ENCODE measurements at regions not wholly inside any gene's neighbourhood (a gene's known extent, or its start where the extent isn't known, plus 50 kb on each side); places are given as distances from the start of the nearest gene placed in this dataset.

DNA sequence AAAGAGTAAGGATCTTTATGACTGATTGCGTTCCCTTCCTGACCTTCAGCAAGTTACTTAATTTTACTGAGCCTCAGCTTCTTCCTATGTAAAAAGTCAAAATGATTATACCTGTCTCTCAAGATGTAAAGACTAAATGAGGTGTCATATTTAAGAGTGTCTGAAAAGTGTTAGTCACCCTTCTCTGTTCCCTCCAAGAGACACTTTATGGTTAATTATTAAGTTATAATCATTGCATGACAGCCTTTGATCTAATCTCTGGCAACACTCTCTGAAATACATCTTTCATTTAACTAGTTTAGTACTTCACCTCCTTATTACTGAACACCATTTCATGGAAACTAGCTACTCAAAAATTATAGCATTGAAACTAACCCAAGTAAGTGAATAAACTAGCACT lies 54.8 kb downstream of the BMAL2 start (continued):
- TF ChIP-seq, protein P1, sequence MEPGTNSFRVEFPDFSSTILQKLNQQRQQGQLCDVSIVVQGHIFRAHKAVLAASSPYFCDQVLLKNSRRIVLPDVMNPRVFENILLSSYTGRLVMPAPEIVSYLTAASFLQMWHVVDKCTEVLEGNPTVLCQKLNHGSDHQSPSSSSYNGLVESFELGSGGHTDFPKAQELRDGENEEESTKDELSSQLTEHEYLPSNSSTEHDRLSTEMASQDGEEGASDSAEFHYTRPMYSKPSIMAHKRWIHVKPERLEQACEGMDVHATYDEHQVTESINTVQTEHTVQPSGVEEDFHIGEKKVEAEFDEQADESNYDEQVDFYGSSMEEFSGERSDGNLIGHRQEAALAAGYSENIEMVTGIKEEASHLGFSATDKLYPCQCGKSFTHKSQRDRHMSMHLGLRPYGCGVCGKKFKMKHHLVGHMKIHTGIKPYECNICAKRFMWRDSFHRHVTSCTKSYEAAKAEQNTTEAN (CRISPR knock-in tag; IDR thresholded peaks at IDR 0.05), result no peak
- TF ChIP-seq ZNF561 (CRISPR knock-in tag; conservative IDR thresholded peaks at IDR 0.05), result no peak
- no peak for TF ChIP-seq ESRRA (IDR thresholded peaks at IDR 0.05; ENCODE audit: borderline replicate concordance, low read depth)

DNA sequence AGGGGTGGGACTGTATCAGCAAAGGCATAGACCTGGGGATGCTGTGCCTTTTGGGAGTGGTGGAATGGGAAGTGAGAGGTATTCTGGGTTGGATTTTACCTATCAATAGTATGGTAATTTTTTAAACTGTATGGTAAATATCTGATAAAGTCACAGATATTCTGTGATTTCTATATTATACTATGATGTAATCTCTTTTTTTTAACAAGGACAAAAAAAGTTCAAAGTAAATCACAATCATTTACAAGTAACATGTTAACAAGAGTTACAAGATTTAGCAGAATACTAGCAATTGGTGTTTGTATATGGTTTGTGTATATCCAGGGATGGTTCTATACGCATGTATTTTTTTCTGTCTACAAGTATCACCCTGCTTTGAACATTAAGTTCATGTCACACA lies 56.0 kb downstream of the BMAL2 start:
- DNase-seq (ENCODE audit: extremely low read depth in 1 of 4, low spot score in 3 of 4) (no peak), ATAC-seq (no peak), FAIRE-seq (no peak)
- no peak overlapping the region for H3K27ac ChIP-seq (ENCODE audit: extremely low read depth, low read depth, low read length)
- 7% methylated on average over 1 of the region's 1 CpG for WGBS (ENCODE audit: insufficient coverage, low coverage, missing lambda C conversion rate)
- ChIA-PET POLR2A (no interaction called here), CTCF (ENCODE audit: low intra/inter-chr PET ratio) (no interaction called here)
- no TSS peak for BruUV-seq (replicated peaks)
- H3K9ac ChIP-seq (ENCODE audit: insufficient read depth in 1 of 2, low read depth in 2 of 2, low read length in 2 of 2), result no peak overlapping the region
- intact Hi-C loops (cut with micrococcal nuclease), result no loop called here
- in situ Hi-C loops (cut with MboI), result no loop called here
- peaks cover 0 to 5% of the 10 kb centered on the region in 2 experiments; a peak in 1 of 5 replicates for H3K27me3 ChIP-seq (ENCODE audit: control insufficient read depth in 2 of 2, insufficient read depth in 2 of 2, low read length in 2 of 2)
- no peaks in the 10 kb centered on the region for H4K20me1 ChIP-seq (replicated peaks; ENCODE audit: control insufficient read depth, insufficient read depth, low read length)
- no peak overlapping the region for H2AFZ ChIP-seq (ENCODE audit: low read depth, low read length)
- no peaks in the 10 kb centered on the region for H3K79me2 ChIP-seq (ENCODE audit: control insufficient read depth, insufficient read depth, low read length)
- H3K9me1 ChIP-seq (ENCODE audit: control insufficient read depth, insufficient read depth, low read length), result no peaks in the 10 kb centered on the region
- H3K36me3 ChIP-seq (ENCODE audit: control insufficient read depth, insufficient read depth, low read length), result no peaks in the 10 kb centered on the region
- TF ChIP-seq, protein P2, sequence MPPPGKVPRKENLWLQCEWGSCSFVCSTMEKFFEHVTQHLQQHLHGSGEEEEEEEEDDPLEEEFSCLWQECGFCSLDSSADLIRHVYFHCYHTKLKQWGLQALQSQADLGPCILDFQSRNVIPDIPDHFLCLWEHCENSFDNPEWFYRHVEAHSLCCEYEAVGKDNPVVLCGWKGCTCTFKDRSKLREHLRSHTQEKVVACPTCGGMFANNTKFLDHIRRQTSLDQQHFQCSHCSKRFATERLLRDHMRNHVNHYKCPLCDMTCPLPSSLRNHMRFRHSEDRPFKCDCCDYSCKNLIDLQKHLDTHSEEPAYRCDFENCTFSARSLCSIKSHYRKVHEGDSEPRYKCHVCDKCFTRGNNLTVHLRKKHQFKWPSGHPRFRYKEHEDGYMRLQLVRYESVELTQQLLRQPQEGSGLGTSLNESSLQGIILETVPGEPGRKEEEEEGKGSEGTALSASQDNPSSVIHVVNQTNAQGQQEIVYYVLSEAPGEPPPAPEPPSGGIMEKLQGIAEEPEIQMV (tag; conservative IDR thresholded peaks at IDR 0.05; ENCODE audit: low read depth), result no peak
- TF ChIP-seq ZNF140 (CRISPR knock-in tag; IDR thresholded peaks at IDR 0.05) (no peak), ARID2 (IDR thresholded peaks at IDR 0.05) (no peak), ILF3 (IDR thresholded peaks at IDR 0.05; ENCODE audit: borderline replicate concordance) (no peak)
- TF ChIP-seq, protein P3, sequence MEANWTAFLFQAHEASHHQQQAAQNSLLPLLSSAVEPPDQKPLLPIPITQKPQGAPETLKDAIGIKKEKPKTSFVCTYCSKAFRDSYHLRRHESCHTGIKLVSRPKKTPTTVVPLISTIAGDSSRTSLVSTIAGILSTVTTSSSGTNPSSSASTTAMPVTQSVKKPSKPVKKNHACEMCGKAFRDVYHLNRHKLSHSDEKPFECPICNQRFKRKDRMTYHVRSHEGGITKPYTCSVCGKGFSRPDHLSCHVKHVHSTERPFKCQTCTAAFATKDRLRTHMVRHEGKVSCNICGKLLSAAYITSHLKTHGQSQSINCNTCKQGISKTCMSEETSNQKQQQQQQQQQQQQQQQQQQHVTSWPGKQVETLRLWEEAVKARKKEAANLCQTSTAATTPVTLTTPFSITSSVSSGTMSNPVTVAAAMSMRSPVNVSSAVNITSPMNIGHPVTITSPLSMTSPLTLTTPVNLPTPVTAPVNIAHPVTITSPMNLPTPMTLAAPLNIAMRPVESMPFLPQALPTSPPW (CRISPR knock-in tag; IDR thresholded peaks at IDR 0.05), result no peak
- TF ChIP-seq, protein P4, sequence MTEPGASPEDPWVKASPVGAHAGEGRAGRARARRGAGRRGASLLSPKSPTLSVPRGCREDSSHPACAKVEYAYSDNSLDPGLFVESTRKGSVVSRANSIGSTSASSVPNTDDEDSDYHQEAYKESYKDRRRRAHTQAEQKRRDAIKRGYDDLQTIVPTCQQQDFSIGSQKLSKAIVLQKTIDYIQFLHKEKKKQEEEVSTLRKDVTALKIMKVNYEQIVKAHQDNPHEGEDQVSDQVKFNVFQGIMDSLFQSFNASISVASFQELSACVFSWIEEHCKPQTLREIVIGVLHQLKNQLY (CRISPR knock-in tag; conservative IDR thresholded peaks at IDR 0.05), result no peak
- TF ChIP-seq, protein P5, sequence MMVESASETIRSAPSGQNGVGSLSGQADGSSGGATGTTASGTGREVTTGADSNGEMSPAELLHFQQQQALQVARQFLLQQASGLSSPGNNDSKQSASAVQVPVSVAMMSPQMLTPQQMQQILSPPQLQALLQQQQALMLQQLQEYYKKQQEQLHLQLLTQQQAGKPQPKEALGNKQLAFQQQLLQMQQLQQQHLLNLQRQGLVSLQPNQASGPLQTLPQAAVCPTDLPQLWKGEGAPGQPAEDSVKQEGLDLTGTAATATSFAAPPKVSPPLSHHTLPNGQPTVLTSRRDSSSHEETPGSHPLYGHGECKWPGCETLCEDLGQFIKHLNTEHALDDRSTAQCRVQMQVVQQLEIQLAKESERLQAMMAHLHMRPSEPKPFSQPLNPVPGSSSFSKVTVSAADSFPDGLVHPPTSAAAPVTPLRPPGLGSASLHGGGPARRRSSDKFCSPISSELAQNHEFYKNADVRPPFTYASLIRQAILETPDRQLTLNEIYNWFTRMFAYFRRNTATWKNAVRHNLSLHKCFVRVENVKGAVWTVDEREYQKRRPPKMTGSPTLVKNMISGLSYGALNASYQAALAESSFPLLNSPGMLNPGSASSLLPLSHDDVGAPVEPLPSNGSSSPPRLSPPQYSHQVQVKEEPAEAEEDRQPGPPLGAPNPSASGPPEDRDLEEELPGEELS (CRISPR knock-in tag; IDR thresholded peaks at IDR 0.05; ENCODE audit: borderline replicate concordance), result no peak
- H3K9me3 ChIP-seq (replicated peaks; ENCODE audit: control insufficient read depth, insufficient read depth, low read depth, low read length), result no peaks in the 10 kb centered on the region
- no peak overlapping the region for H3K4me2 ChIP-seq (ENCODE audit: insufficient read depth, low read length)
- H3K4me3 ChIP-seq, result no peak overlapping the region
- no peaks in the 10 kb centered on the region for H3K4me1 ChIP-seq (replicated peaks in 1 of 2; ENCODE audit: control insufficient read depth in 2 of 2, insufficient read depth in 2 of 2, low read length in 2 of 2)
